ENCODE measurements at regions not wholly inside any gene's neighbourhood (a gene's known extent, or its start where the extent isn't known, plus 50 kb on each side); places are given as distances from the start of the nearest gene placed in this dataset.

DNA sequence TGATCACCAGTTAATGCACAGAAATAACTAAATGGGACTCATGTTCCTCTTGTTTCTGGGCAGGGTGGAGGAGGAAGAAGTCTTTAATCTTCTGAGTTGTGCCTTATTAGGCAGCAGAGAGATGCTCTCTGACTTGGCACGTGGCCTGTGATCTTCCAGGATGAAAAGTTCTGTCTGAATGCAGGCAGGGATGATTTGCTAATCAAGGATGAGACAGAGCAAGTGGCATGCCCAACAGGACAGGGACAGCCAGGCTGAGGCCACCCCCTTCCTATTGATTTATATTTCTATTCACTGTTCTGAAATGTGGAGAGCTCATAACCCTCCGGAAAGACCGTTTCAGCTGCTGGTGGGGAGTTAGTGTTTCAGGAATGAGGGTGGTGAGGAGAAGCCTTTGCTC is 477.8 kb upstream of the CAMK1G start:
- no peak for TF ChIP-seq HDGF (IDR thresholded peaks at IDR 0.05; ENCODE audit: borderline replicate concordance)
- no peak for TF ChIP-seq L3MBTL2 (conservative IDR thresholded peaks at IDR 0.05)
- no peak for TF ChIP-seq SUZ12 (IDR thresholded peaks at IDR 0.05)
- TF ChIP-seq SP1 (IDR thresholded peaks at IDR 0.05) = no peak
- TF ChIP-seq ELF4 (IDR thresholded peaks at IDR 0.05) = no peak
- TF ChIP-seq ZNF384 (IDR thresholded peaks at IDR 0.05) = no peak
- TF ChIP-seq NFRKB (IDR thresholded peaks at IDR 0.05) = no peak
- TF ChIP-seq ARNT (IDR thresholded peaks at IDR 0.05) = no peak
- TF ChIP-seq BHLHE40 (IDR thresholded peaks at IDR 0.05; ENCODE audit: borderline replicate concordance) = no peak
- TF ChIP-seq FOXM1 (IDR thresholded peaks at IDR 0.05; ENCODE audit: borderline replicate concordance) = no peak
- no peak for TF ChIP-seq FOXK2 (IDR thresholded peaks at IDR 0.05)
- TF ChIP-seq FOXA1 (IDR thresholded peaks at IDR 0.05) = no peak
- TF ChIP-seq PKNOX1 (IDR thresholded peaks at IDR 0.05) = no peak
